Endothelial cell of umbilical vein (primary cell): ENCODE measurements at regions not wholly inside any gene's neighbourhood (a gene's known extent, or its start where the extent isn't known, plus 50 kb on each side); places are given as distances from the start of the nearest gene placed in this dataset.
"Not testable (repeated sequence)": the region's sequence is repeated elsewhere in the genome, so short reads cannot be mapped to it uniquely, and the experiment has no call there.

Experiments
- BruUV-seq: library from RNA; stranded (reverse); fragments of 400-500 nt; replicated peaks from 2 replicates; lab custom pipeline; 2021; lab: Mats Ljungman, UMichigan
- CTCF ChIA-PET: fragments of 300-600, 350-600 bp; sonication (Branson Sonifier 250); formaldehyde crosslinking; loops from one replicate; lab custom pipeline; 2021; ENCODE audit warnings: antibody characterized with exemption, inconsistent platforms; lab: Charles Lee
- POLR2A ChIA-PET: fragments of 300-600, 350-600 bp; sonication (Branson Sonifier 250); formaldehyde crosslinking; loops from one replicate; lab custom pipeline; 2021; ENCODE audit warnings: antibody characterized with exemption, inconsistent platforms; lab: Charles Lee
- DNase-seq: peaks from one replicate; pipeline ENCODE4 v3.0.0-alpha.2; 2011; ENCODE audit warnings: low read depth, low spot score
- FAIRE-seq: peaks from 2 replicates; lab custom pipeline; 2011; peaks lifted over from hg19 to GRCh38; lab: Jason Lieb, UNC
- H2AFZ ChIP-seq: 2 replicates; pipeline ENCODE4 v1.6.0; 2012; ENCODE audit warnings: low read depth, low read length, control low read depth, inconsistent platforms
- H3K27ac ChIP-seq: 2 replicates; pipeline ENCODE4 v1.5.1; 2011; ENCODE audit warnings: low read depth, mild to moderate bottlenecking, control low read depth, low read length, moderate library complexity; ENCODE audit not compliant: insufficient read depth
- H3K27me3 ChIP-seq, 2 experiments: 2 replicates each; pipeline versions ENCODE4 v1.6.0 to v1.6.1; 2011; ENCODE audit warnings: low read length in 2 of 2, mixed read lengths in 1 of 2; ENCODE audit not compliant: control insufficient read depth in 2 of 2, insufficient read depth in 2 of 2
- H3K36me3 ChIP-seq, 2 experiments: 2 replicates in 1 of 2; 3 replicates in 1 of 2; pipeline ENCODE4 v1.5.1; 2011; ENCODE audit warnings: low read length in 2 of 2, mild to moderate bottlenecking in 1 of 2, moderate library complexity in 1 of 2; ENCODE audit not compliant: control insufficient read depth in 2 of 2, insufficient read depth in 2 of 2; ENCODE audit errors: extremely low read depth in 1 of 2
- H3K4me1 ChIP-seq: 3 replicates; pipeline ENCODE4 v1.5.1; 2011; ENCODE audit warnings: mild to moderate bottlenecking, low read length; ENCODE audit not compliant: control insufficient read depth, insufficient read depth; ENCODE audit errors: extremely low read depth
- H3K4me2 ChIP-seq: 2 replicates; pipeline ENCODE4 v1.6.1; 2011; ENCODE audit warnings: low read length, control low read depth, mixed read lengths; ENCODE audit not compliant: insufficient read depth
- H3K4me3 ChIP-seq, 3 experiments: fragments of 200-600 bp in 1 of 3; sonication (generic), shearing (Covaris generic) in 1 of 3; replicated peaks in 1 of 3; 2 replicates each; pipeline ENCODE4 v1.5.1; 2011 to 2016; ENCODE audit warnings: control low read depth in 3 of 3, low read length in 3 of 3, mild to moderate bottlenecking in 2 of 3, inconsistent platforms in 1 of 3, low read depth in 1 of 3, moderate library complexity in 1 of 3; ENCODE audit not compliant: insufficient read depth in 1 of 3
- H3K79me2 ChIP-seq: 2 replicates; pipeline ENCODE4 v1.6.0; 2012; ENCODE audit warnings: low read length, inconsistent platforms; ENCODE audit not compliant: control insufficient read depth, insufficient read depth
- H3K9ac ChIP-seq: replicated peaks from 2 replicates; pipeline ENCODE3; 2011; ENCODE audit warnings: low read length, control low read depth; ENCODE audit not compliant: insufficient read depth; ENCODE audit errors: extremely low read depth
- H3K9me1 ChIP-seq: replicated peaks from 3 replicates; pipeline ENCODE4 v1.6.0; 2011; ENCODE audit warnings: mild to moderate bottlenecking, low read length; ENCODE audit not compliant: control insufficient read depth, insufficient read depth; ENCODE audit errors: extremely low read depth
- H3K9me3 ChIP-seq: replicated peaks from 2 replicates; pipeline ENCODE4 v1.5.1; 2012; ENCODE audit warnings: low read length, inconsistent platforms; ENCODE audit not compliant: control insufficient read depth, insufficient read depth
- H4K20me1 ChIP-seq: replicated peaks from 2 replicates; pipeline ENCODE3; 2011; ENCODE audit warnings: mild to moderate bottlenecking, low read length; ENCODE audit not compliant: control insufficient read depth, insufficient read depth; ENCODE audit errors: extremely low read depth
- dilution Hi-C: fragments of 300-500 bp; cut with MboI; formaldehyde crosslinking; loops from one replicate; pipeline ENCODE4 v1.15.0; 2019; ENCODE audit warnings: low sequenced_read_pairs; ENCODE audit not compliant: extremely low pct_ligation_motif_present
- intact Hi-C: fragments of 100-400 bp; cut with micrococcal nuclease; formaldehyde crosslinking; loops from one replicate; pipeline ENCODE4 v1.10.0; 2022

- H3K9me1 ChIP-seq, POLR2A ChIA-PET, H3K4me2 ChIP-seq, H4K20me1 ChIP-seq, CTCF ChIA-PET, H3K4me1 ChIP-seq, H3K27me3 ChIP-seq, H3K9me3 ChIP-seq, H3K9ac ChIP-seq, FAIRE-seq, intact Hi-C loops, DNase-seq, BruUV-seq, H3K4me3 ChIP-seq, H2AFZ ChIP-seq, H3K36me3 ChIP-seq, H3K27ac ChIP-seq, dilution Hi-C loops, H3K79me2 ChIP-seq: not testable (repeated sequence)
These were observed 236.2 kb downstream of the FOXD4L6 start for GRCh38 chr9:40892315-40892714.

DNA sequence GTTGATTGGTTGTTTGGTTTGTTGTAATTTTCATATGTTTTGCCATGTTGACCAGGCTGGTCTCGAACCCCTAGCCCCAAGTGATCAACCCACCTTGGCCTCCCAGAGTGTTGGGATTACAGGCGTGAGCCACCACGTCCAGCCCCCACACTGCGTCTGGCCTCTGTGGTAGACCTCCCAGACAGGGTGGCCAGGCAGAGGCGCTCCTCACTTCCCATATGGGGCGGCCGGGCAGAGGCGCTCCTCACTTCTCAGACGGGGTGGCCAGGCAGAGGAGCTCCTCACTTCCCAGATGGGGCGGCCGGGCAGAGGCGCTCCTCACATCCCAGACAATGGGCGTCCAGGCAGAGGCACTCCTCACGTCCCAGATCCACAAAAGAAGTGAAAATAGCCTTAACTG lies 242.6 kb downstream of the FOXD4L6 start:
- H3K9me1 ChIP-seq, DNase-seq, H3K27me3 ChIP-seq, H3K36me3 ChIP-seq, BruUV-seq, dilution Hi-C loops, H2AFZ ChIP-seq, intact Hi-C loops, CTCF ChIA-PET, H3K9me3 ChIP-seq, H3K27ac ChIP-seq, H3K79me2 ChIP-seq, H3K4me1 ChIP-seq, POLR2A ChIA-PET, H3K4me2 ChIP-seq, H3K9ac ChIP-seq, H4K20me1 ChIP-seq, H3K4me3 ChIP-seq, FAIRE-seq: not testable (repeated sequence)

DNA sequence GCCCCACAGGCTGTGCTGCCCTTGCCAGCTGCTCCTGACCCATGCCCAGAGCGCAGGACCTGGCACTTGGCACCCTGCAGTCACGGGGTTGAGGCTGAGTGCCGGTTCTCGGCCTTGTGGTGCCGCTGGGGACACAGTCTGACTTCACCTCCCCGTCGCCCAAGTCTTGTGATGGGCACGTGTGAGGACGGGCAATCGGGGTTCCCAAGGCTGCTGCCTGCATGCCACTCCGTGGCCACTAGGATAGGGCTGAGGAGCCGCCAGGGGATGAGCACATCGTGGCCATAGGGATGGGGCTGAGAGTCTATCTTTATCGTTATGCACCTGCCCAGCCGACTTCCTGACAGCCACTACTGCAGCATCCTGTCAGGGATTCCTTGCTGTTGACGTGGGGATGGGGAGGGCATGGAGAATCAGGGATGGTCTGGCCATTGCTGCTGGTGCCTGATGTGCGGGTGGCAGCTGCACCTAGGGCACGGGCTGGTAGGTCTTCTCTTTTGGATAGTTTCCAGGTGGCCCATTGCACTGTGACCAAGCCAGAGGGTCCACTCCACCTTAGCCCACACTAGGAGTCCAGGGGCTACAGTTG lies 243.5 kb downstream of the FOXD4L6 start:
- H3K27ac ChIP-seq, H3K79me2 ChIP-seq, FAIRE-seq, dilution Hi-C loops, BruUV-seq, intact Hi-C loops, H3K9ac ChIP-seq, H3K4me2 ChIP-seq, CTCF ChIA-PET, H4K20me1 ChIP-seq, H3K4me3 ChIP-seq, H3K36me3 ChIP-seq, POLR2A ChIA-PET, H3K9me3 ChIP-seq, DNase-seq, H3K4me1 ChIP-seq, H2AFZ ChIP-seq, H3K27me3 ChIP-seq, H3K9me1 ChIP-seq: not testable (repeated sequence)
